IMR-90 (cell line): ENCODE measurements at regions not wholly inside any gene's neighbourhood (a gene's known extent, or its start where the extent isn't known, plus 50 kb on each side); places are given as distances from the start of the nearest gene placed in this dataset.
A peak's percentile ranks its signal among the peaks of the same experiment; 100 is the strongest.

Experiments used
- ATAC-seq: fragments of 200-7000 bp; cut with Tn5 transposase; 2 replicates; pipeline ENCODE4 v1.9.1; 2020; ENCODE audit warnings: low read depth, mild to moderate bottlenecking, moderate library complexity
- BruUV-seq: library from RNA; stranded (reverse); fragments of 400-500 nt; replicated peaks from 2 replicates; lab custom pipeline; 2021; lab: Mats Ljungman, UMichigan
- CTCF ChIA-PET: fragments of 300-600 bp; formaldehyde crosslinking; extraction: SDS; loops from one replicate; lab custom pipeline; 2021; ENCODE audit warnings: antibody characterized with exemption; lab: Yijun Ruan, JAX
- POLR2A ChIA-PET: fragments of 300-600 bp; sonication (Branson Sonifier 250); formaldehyde crosslinking; loops from one replicate; lab custom pipeline; 2022; ENCODE audit warnings: antibody characterized with exemption; ENCODE audit not compliant: unreplicated experiment; lab: Charles Lee
- DNase-seq: peaks from one replicate; pipeline ENCODE4 v3.0.0; 2013
- H2AFZ ChIP-seq: replicated peaks from 2 replicates; pipeline ENCODE3; 2013; ENCODE audit warnings: low read length, mild to moderate bottlenecking; ENCODE audit not compliant: poor library complexity
- H2AK5ac ChIP-seq: 2 replicates; pipeline ENCODE4 v1.6.1; 2013; ENCODE audit warnings: low read depth, low read length, inconsistent platforms
- H2AK9ac ChIP-seq: replicated peaks from 2 replicates; pipeline ENCODE3; 2013; ENCODE audit warnings: mild to moderate bottlenecking, low read depth, low read length, moderate library complexity; ENCODE audit not compliant: poor library complexity
- H2BK120ac ChIP-seq: 2 replicates; pipeline ENCODE4 v1.6.1; 2013; ENCODE audit warnings: low read depth, low read length, inconsistent platforms
- H2BK15ac ChIP-seq: 3 replicates; pipeline ENCODE4 v1.6.1; 2013; ENCODE audit warnings: low read depth, low read length, inconsistent platforms
- H2BK20ac ChIP-seq: 2 replicates; pipeline ENCODE4 v1.6.1; 2013; ENCODE audit warnings: low read depth, mild to moderate bottlenecking, inconsistent platforms, low read length, moderate library complexity
- H2BK5ac ChIP-seq: 2 replicates; pipeline ENCODE4 v1.6.1; 2013; ENCODE audit warnings: mild to moderate bottlenecking, low read depth, low read length, inconsistent platforms; ENCODE audit not compliant: poor library complexity, severe bottlenecking
- H3K14ac ChIP-seq: replicated peaks from 2 replicates; pipeline ENCODE4 v1.6.1; 2013; ENCODE audit warnings: low read depth, low read length, inconsistent platforms
- H3K18ac ChIP-seq: 2 replicates; pipeline ENCODE4 v1.6.1; 2013; ENCODE audit warnings: low read depth, low read length, control low read depth
- H3K23ac ChIP-seq: 2 replicates; pipeline ENCODE4 v1.6.1; 2013; ENCODE audit warnings: low read depth, low read length, inconsistent platforms
- H3K27ac ChIP-seq: 2 replicates; pipeline ENCODE4 v1.5.1; 2013; ENCODE audit warnings: mild to moderate bottlenecking, control low read depth, low read length; ENCODE audit not compliant: insufficient read depth
- H3K27me3 ChIP-seq: 2 replicates; pipeline ENCODE4 v1.6.1; 2013; ENCODE audit warnings: low read length; ENCODE audit not compliant: control insufficient read depth, insufficient read depth
- H3K36me3 ChIP-seq: 2 replicates; pipeline ENCODE4 v1.6.1; 2013; ENCODE audit warnings: low read length, mixed read lengths; ENCODE audit not compliant: control insufficient read depth, insufficient read depth
- H3K4ac ChIP-seq: 2 replicates; pipeline ENCODE4 v1.6.1; 2013; ENCODE audit warnings: low read depth, low read length, inconsistent platforms
- H3K4me1 ChIP-seq: 2 replicates; pipeline ENCODE4 v1.6.1; 2013; ENCODE audit warnings: low read length, mixed read lengths; ENCODE audit not compliant: control insufficient read depth, insufficient read depth
- H3K4me2 ChIP-seq: 2 replicates; pipeline ENCODE4 v1.6.1; 2013; ENCODE audit warnings: low read depth, mild to moderate bottlenecking, control low read depth, low read length, moderate library complexity
- H3K4me3 ChIP-seq: 2 replicates; pipeline ENCODE4 v1.5.1; 2013; ENCODE audit warnings: low read depth, mild to moderate bottlenecking, control low read depth, low read length, moderate library complexity; ENCODE audit not compliant: insufficient read depth
- H3K56ac ChIP-seq: 2 replicates; pipeline ENCODE4 v1.6.1; 2013; ENCODE audit warnings: low read length, inconsistent platforms; ENCODE audit not compliant: insufficient read depth; ENCODE audit errors: extremely low read depth
- H3K79me1 ChIP-seq, 2 experiments: 2 replicates each; pipeline ENCODE4 v1.6.1; 2013; ENCODE audit warnings: low read length in 2 of 2, inconsistent platforms in 1 of 2, low read depth in 1 of 2
- H3K9ac ChIP-seq: 2 replicates; pipeline ENCODE4 v1.6.1; 2013; ENCODE audit warnings: low read depth, low read length, control low read depth
- H3K9me1 ChIP-seq: 2 replicates; pipeline ENCODE4 v1.6.1; 2013; ENCODE audit warnings: low read length, inconsistent platforms; ENCODE audit not compliant: insufficient read depth
- H3K9me3 ChIP-seq: 2 replicates; pipeline ENCODE4 v1.6.1; 2013; ENCODE audit warnings: low read length; ENCODE audit not compliant: control insufficient read depth, insufficient read depth
- H4K20me1 ChIP-seq: 2 replicates; pipeline ENCODE4 v1.6.1; 2013; ENCODE audit warnings: low read length, inconsistent platforms; ENCODE audit not compliant: insufficient read depth
- H4K5ac ChIP-seq: 2 replicates; pipeline ENCODE4 v1.6.1; 2013; ENCODE audit warnings: mild to moderate bottlenecking, low read depth, low read length, control low read depth
- H4K8ac ChIP-seq, 2 experiments: 2 replicates each; pipeline ENCODE4 v1.6.1; 2013; ENCODE audit warnings: low read depth in 2 of 2, low read length in 2 of 2, control low read depth in 1 of 2, inconsistent platforms in 1 of 2
- H4K91ac ChIP-seq: 2 replicates; pipeline ENCODE4 v1.6.1; 2013; ENCODE audit warnings: low read depth, low read length, inconsistent platforms; ENCODE audit not compliant: insufficient read depth
- BHLHE40 ChIP-seq: fragments of 150-350 bp; IDR thresholded peaks from 2 replicates; pipeline ENCODE4 v1.6.1; 2016; ENCODE audit warnings: mild to moderate bottlenecking, low read depth, low read length
- ELK1 ChIP-seq: fragments of 150-350 bp; IDR thresholded peaks from 2 replicates; pipeline ENCODE4 v1.6.1; 2016; ENCODE audit warnings: low read depth, mild to moderate bottlenecking, low read length, moderate library complexity, borderline replicate concordance
- MAZ ChIP-seq: IDR thresholded peaks from 2 replicates; pipeline ENCODE4 v1.6.1; 2012; ENCODE audit warnings: low read depth, mild to moderate bottlenecking, low read length, improper control_type of control experiment, moderate library complexity, borderline replicate concordance
- NFE2L2 ChIP-seq: fragments of 150-350 bp; IDR thresholded peaks from 2 replicates; pipeline ENCODE4 v1.6.1; 2016; ENCODE audit warnings: low read depth, mild to moderate bottlenecking, low read length
- SMC3 ChIP-seq: fragments of 150-350 bp; IDR thresholded peaks from 2 replicates; pipeline ENCODE4 v1.6.1; 2016; ENCODE audit warnings: low read depth, mild to moderate bottlenecking, antibody characterized with exemption, low read length, moderate library complexity
- WGBS, 2 experiments: methylation state at CpG; one replicate each; pipeline versions ENCODE4 v1.1.5 to v1.1.7; 2013; ENCODE audit warnings: missing lambda C conversion rate in 2 of 2; ENCODE audit not compliant: insufficient read length in 1 of 2; ENCODE audit errors: extremely low coverage in 2 of 2; 5-methylcytosine and 5-hydroxymethylcytosine counted together
- dilution Hi-C: fragments of 300-500 bp; cut with HindIII; formaldehyde crosslinking; loops from one replicate; pipeline ENCODE4 v1.14.3; 2018; ENCODE audit warnings: low sequenced_read_pairs; ENCODE audit not compliant: unreplicated experiment
- in situ Hi-C: fragments of 300-500 bp; cut with MboI; formaldehyde crosslinking; loops from 3 replicates; pipeline ENCODE4 v1.14.3; 2019; ENCODE audit warnings: low sequenced_read_pairs, inconsistent platforms, mixed read lengths
- intact Hi-C: fragments of 100-400 bp; cut with micrococcal nuclease; formaldehyde crosslinking; loops from 2 replicates; pipeline ENCODE4 v1.10.0; 2022

- Histone ChIP-seq H2BK5ac (no peak overlapping the region), H4K5ac (no peak overlapping the region), H3K4me1 (peaks cover 14% of the 10 kb centered on the region), H3K9me1 (peaks cover 2% of the 10 kb centered on the region), H3K27ac (no peak overlapping the region), H3K4me3 (no peak overlapping the region), H2BK120ac (no peak overlapping the region), H3K14ac (no peak overlapping the region), H2AK5ac (no peak overlapping the region), H4K91ac (no peak overlapping the region), H3K27me3 (no peaks in the 10 kb centered on the region), H3K4ac (no peak overlapping the region), H3K9me3 (no peaks in the 10 kb centered on the region), H4K20me1 (no peaks in the 10 kb centered on the region), H3K18ac (no peak overlapping the region), H4K8ac (no peak overlapping the region; a peak in 1 of 4 replicates), H3K36me3 (no peaks in the 10 kb centered on the region), H3K4me2 (no peak overlapping the region), H2AK9ac (no peak overlapping the region), H2AFZ (no peak overlapping the region), H2BK15ac (no peak overlapping the region), H3K23ac (no peak overlapping the region), H3K9ac (no peak overlapping the region), H3K56ac (no peak overlapping the region), H2BK20ac (peak overlapping the region; percentile 1; the same call in 1 of the 2 replicates), H3K79me1 (no peaks in the 10 kb centered on the region)
- no CpG with 5 or more reads among the region's 1 CpG for WGBS, 2 experiments
- TF ChIP-seq ELK1 (no peak), BHLHE40 (no peak), MAZ (no peak), SMC3 (no peak), NFE2L2 (no peak)
- in situ Hi-C loops = no loop called here
- intact Hi-C loops = no loop called here
- DNase-seq (no peak), ATAC-seq (no peak)
- ChIA-PET POLR2A (no interaction called here), CTCF (no interaction called here)
- dilution Hi-C loops = no loop called here
- no TSS peak for BruUV-seq
These were observed 654.3 kb downstream of the SLC4A3 start for GRCh38 chr2:220281771-220282170.
